NCI-H2081 treated with DMSO at 0.1 percent for 48 hours (cell line): ENCODE measurements at regions not wholly inside any gene's neighbourhood (a gene's known extent, or its start where the extent isn't known, plus 50 kb on each side); places are given as distances from the start of the nearest gene placed in this dataset.

ENCODE experiments used
- DNase-seq: peaks from one replicate; lab custom pipeline; 2025; lab: John Stamatoyannopoulos, UW

GRCh38 chr12:82040987-82041743 lies 282.0 kb upstream of the PPFIA2 start:
- no peak for DNase-seq

- no peak for DNase-seq
These were observed 275.6 kb upstream of the PPFIA2 start for GRCh38 chr12:82034769-82035168.

DNA sequence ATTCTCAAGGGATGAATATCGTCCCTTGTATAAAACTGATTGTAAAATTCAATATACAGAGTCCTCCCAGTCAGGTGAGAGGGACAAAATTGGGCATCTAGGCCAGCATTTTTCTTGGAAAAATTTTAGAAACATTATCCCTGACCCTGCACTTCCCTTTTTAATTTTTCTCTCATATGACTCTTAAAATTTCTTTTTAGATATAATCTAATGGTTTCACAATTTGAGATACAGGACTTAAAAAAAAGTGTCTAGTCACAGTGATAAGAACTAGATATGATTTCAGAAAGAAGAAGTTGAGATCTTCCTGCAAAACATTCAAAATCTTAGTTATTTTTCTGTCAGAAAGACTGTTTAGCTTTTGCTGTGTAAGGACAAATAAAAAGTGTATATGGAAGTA lies 270.8 kb upstream of the PPFIA2 start:
- DNase-seq: no peak

DNA sequence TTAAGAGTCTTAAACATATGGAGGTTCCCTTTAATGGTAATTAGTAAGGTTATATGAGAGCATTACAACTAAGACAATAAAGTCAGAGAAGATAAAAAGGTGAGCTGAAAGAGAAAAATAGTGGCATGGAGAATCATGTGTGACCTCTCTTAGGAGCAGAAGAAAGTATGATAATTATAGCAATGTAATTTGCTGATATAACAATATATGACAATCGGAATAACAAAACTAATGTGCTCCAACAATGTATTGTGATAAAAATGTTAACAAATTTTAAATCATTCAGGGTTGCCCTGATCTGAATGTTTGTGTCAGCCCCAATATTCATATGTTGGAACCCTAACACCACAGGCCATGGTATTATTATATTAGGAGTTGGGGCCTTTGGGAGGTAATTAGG lies 269.6 kb upstream of the PPFIA2 start:
- no peak for DNase-seq

- no peak for DNase-seq
These were observed 268.5 kb upstream of the PPFIA2 start for GRCh38 chr12:82027612-82028011.

DNA sequence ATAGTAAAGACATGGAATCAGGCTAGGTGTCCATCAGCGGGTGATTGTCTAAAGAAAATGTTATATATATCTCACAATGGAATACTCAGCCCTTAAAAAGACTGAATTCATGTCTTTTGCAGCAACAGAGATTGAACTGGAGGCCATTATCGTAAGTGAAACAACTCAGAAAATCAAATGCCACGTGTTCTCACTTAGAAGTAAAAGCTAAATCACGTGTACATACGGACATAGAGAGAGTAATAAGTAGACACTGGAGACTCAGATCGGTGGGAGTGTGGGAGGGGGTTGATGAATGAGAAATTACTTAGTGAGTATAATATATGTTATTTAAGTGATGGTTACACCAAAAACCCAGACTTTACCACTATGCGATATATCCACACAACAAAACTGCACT lies 266.3 kb upstream of the PPFIA2 start:
- no peak for DNase-seq

- no peak for DNase-seq
These were observed 260.4 kb upstream of the PPFIA2 start for GRCh38 chr12:82019533-82019932.

GRCh38 chr12:82015623-82016347 lies 256.6 kb upstream of the PPFIA2 start:
- no peak for DNase-seq

DNA sequence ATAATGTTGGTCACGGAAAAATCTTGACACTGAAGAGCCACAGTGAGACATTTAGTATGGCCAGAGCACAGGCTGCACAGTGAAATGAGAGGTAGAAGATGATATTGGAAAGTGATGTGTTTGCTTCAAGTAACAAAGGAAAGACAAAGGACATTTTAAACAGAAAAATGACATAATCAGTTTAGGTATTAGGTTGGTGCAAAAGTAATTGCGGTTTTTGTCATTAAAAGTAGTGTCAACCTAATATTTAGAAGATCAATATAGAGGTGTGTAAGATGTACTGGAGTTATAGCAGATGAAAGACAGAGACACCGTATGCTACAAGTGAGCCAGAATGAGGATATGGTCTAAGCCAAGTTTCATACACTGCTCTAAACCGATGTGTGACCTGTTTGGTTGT lies 253.0 kb upstream of the PPFIA2 start:
- no peak for DNase-seq

DNA sequence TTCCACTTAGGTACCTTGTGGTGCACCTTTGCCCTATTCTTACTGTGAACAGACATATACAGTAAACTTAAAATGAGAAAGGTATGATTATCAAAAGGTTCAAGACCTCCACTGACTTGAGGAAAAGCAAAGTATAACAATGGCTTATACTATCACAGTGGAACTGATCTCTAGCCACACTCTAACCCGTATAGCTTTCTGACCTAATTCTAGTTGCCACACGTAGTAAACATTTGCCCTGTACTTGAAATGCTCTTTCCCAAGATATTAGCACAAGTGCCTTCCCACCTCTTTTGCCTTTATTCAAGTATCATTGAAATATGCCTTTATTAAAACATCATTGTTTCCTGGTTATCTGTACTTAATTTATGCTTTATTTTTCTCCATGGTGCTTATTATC lies 250.4 kb upstream of the PPFIA2 start:
- DNase-seq: no peak

- DNase-seq: no peak
These were observed 249.1 kb upstream of the PPFIA2 start for GRCh38 chr12:82008251-82008650.

DNA sequence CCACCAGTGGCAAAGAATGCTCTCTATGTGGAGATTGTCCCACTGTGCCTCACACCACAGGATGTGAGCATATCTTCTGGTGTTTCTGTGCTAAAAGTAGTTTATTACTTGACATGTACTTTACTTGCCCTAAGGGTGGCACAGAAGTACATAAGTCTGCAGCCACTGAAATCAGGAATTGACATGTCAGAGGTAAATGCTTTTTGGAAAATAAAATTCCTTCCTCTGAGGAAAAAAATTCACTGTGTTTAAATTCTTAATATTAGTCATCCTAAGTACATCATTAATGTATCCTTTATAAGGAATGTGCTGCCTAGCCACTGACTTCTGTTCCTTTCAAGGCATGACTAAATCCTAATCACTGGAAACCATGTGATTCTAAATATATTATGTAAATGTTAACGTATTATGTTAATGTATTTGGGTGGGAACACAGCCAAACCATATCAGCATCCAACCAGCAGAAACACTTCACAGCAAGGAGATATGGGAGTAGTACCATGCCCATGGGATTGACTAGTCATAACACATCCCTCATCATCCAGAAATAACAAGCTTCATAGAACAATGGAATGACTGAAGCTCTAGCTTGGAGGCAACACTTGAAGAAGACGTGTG lies 239.7 kb upstream of the PPFIA2 start:
- DNase-seq: no peak

- DNase-seq: no peak
These were observed 233.3 kb upstream of the PPFIA2 start for GRCh38 chr12:81992461-81992860.

DNA sequence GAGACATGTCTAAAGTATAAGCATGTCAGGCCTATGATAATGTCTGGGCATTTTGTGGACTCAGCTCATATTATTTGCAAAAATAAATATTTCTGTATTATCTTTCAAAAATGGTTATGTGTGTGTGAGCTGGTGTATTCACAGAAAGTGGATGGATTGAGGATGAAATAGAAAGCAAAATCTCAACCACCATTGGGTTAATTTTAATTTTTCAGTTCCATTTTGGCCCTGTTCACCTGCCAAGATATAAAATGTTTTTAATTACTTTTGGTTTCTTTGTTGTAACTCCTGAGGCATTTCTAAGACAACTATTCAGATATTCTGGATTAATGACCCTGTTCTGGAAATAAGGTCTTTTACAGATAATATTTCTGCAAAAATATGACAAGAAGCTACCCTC lies 232.7 kb upstream of the PPFIA2 start:
- DNase-seq: no peak

- no peak for DNase-seq
These were observed 229.2 kb upstream of the PPFIA2 start for GRCh38 chr12:81988362-81988761.

GRCh38 chr12:81987371-81987770 lies 228.2 kb upstream of the PPFIA2 start:
- DNase-seq: no peak

DNA sequence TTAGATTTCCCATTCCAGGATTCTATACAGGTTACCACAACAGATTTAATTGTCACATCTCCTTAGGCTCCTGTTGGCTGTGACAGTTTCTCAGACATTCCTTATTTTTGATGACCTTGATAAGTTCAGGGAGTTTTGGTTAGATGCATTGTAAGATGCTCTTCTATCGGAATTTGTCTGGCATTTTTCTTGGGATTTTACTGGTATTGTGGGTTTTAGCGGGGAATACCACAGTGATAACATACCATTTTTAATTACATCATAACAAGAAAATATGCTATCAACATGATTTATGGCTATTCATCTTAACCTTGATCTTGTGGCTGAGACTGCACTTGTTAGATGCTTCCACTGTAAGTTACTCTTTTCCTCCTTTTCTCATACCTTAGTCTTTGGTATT lies 217.5 kb upstream of the PPFIA2 start:
- no peak for DNase-seq

DNA sequence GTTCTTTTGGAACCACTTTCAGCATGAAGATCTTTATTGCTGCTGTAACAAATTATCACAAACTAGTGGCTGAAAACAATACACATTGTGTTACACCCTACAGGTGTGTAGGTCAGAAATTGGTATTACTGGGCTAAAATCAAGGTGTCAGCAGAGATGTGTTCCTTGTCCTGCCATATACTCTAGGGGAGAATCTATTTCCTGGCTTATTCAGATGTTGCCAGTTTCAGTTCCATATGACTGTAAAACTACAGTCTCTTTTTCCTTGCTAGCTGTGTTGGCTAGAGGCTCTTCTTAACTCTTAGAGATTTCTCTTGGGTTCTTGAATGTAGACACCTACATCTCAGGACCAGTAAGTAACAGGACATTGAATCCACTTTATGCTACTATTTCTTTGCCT lies 215.6 kb upstream of the PPFIA2 start:
- no peak for DNase-seq

- no peak for DNase-seq
These were observed 209.3 kb upstream of the PPFIA2 start for GRCh38 chr12:81968421-81968820.

GRCh38 chr12:81963636-81964035 lies 204.5 kb upstream of the PPFIA2 start:
- no peak for DNase-seq

DNA sequence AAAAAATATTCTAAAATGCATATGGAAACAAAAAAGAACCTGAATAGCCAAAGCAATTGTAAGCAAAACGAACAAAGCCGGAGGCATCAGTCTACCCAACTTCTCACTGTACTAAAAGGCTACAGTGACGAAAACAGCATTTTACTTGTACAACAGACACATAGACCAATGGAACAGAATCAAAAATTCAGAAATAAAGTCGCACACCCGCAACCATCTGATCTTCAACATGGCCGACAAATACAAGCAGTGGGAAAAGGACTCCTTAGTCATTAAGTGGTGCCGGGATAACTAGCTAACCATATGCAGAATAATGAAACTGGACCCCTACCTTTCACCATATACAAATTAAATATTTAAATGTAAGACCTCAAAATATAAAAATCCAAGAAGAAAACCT lies 203.9 kb upstream of the PPFIA2 start:
- no peak for DNase-seq

DNA sequence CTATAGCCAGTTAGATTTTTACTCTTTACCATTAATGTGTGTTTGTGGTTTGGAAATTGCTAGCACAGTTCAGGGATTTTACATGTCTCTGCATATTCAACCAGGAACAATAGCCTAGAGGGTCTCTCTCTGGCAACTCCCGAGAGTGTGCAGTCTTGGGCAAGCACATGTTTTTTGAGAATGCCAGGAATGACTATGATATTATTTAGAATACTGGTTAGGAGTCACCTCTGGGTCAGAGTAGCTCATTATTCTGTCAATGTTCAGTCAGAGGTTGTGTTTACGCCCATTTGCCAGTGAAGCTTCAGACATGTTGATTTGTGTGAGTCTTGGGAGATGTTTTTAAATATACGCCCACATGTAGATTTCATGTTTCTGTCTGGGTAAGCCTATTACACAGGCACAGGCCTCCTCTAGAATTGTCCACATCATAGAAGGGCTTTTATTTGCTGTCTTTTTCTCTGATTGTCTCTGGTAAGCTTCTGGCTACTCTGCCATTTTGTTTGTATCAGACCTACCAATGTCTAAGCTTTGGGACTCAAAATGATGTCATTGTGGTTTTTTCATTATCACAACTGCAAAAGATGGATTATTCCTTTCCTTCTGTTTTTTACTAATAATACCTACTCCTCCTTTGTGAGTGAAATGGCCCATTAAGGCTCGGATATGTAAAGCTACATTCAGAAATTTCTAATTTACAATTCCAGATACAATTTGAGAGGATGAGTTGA lies 203.1 kb upstream of the PPFIA2 start:
- DNase-seq: no peak

- DNase-seq: no peak
These were observed 199.3 kb upstream of the PPFIA2 start for GRCh38 chr12:81958406-81958805.
